ENCODE measurements at regions not wholly inside any gene's neighbourhood (a gene's known extent, or its start where the extent isn't known, plus 50 kb on each side); places are given as distances from the start of the nearest gene placed in this dataset.

DNA sequence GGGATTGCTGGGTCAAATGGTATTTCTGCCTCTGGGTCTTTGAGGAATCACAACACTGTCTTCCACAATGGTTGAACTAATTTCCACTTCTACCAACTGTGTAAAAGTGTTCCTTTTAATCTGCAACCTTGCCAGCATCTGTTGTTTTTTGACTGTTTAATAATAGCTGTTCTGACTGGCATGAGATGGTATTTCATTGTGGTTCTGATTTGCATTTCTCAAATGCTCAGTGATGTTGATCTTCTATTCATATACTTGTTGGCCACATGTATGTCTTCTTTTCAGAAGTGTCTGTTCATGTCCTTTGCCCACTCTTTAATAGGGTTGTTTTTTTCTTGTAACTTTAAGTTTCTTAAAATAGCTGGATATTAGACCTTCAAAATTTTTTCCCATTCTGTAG lies 150.0 kb upstream of the FRMD6 start:
- TF ChIP-seq EZH2 (IDR thresholded peaks at IDR 0.05; ENCODE audit: low read length, missing control alignments): no peak
- TF ChIP-seq, protein P1, sequence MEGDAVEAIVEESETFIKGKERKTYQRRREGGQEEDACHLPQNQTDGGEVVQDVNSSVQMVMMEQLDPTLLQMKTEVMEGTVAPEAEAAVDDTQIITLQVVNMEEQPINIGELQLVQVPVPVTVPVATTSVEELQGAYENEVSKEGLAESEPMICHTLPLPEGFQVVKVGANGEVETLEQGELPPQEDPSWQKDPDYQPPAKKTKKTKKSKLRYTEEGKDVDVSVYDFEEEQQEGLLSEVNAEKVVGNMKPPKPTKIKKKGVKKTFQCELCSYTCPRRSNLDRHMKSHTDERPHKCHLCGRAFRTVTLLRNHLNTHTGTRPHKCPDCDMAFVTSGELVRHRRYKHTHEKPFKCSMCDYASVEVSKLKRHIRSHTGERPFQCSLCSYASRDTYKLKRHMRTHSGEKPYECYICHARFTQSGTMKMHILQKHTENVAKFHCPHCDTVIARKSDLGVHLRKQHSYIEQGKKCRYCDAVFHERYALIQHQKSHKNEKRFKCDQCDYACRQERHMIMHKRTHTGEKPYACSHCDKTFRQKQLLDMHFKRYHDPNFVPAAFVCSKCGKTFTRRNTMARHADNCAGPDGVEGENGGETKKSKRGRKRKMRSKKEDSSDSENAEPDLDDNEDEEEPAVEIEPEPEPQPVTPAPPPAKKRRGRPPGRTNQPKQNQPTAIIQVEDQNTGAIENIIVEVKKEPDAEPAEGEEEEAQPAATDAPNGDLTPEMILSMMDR (conservative IDR thresholded peaks at IDR 0.05 in 1 of 2, IDR thresholded peaks at IDR 0.05 in 1 of 2; ENCODE audit: low read depth in 1 of 2, low read length in 2 of 2): no peak

All from fibroblast of lung (primary cell).